Body of pancreas (tissue), 4 donors: ENCODE measurements at regions not wholly inside any gene's neighbourhood (a gene's known extent, or its start where the extent isn't known, plus 50 kb on each side); places are given as distances from the start of the nearest gene placed in this dataset.

ENCODE experiments used
- ATAC-seq: fragments of 150-250 bp; one replicate; pipeline ENCODE4 v1.9.1; 2016
- DNase-seq, 4 donors: peaks; one replicate each; pipeline ENCODE4 v3.0.0-alpha.2; 2019
- H3K27ac ChIP-seq, 4 donors: fragments of 200-600 bp; sonication (generic); 1 replicate in 3 of 4; 2 replicates in 1 of 4; pipeline versions ENCODE4 v1.5.1 to v1.6.1; 2016 to 2019; ENCODE audit warnings: mild to moderate bottlenecking in 1 of 4, mixed read lengths in 1 of 4, moderate library complexity in 1 of 4
- H3K27me3 ChIP-seq, 2 donors: fragments of 200-600 bp; sonication (generic); one replicate each; pipeline ENCODE4 v1.6.0; 2016; ENCODE audit warnings: mild to moderate bottlenecking in 1 of 2
- H3K36me3 ChIP-seq, 2 donors: fragments of 200-600 bp; sonication (generic); replicated peaks in 1 of 2; 2 replicates each; pipeline ENCODE4 v1.5.1; 2016; ENCODE audit warnings: low read depth in 2 of 2; ENCODE audit not compliant: insufficient read depth in 1 of 2
- H3K4me1 ChIP-seq: fragments of 200-600 bp; sonication (generic); one replicate; pipeline ENCODE4 v1.6.0; 2016
- H3K4me3 ChIP-seq, 2 donors: fragments of 200-600 bp; sonication (generic); 1 replicate in 1 of 2; 2 replicates in 1 of 2; pipeline ENCODE4 v1.5.1; 2016 to 2019
- H3K9me3 ChIP-seq, 3 donors: fragments of 200-600 bp; sonication (generic); 1 replicate in 2 of 3; 2 replicates in 1 of 3; pipeline ENCODE4 v1.5.1; 2016
- CTCF ChIP-seq, 7 experiments: fragments of 450-650 bp in 4 of 7; fragments of 200-600 bp in 3 of 7; sonication (generic) in 3 of 7; IDR thresholded peaks; one replicate each; pipeline ENCODE4 v1.5.1; 2016 to 2019; ENCODE audit warnings: antibody characterized with exemption in 7 of 7
- POLR2A ChIP-seq, 3 donors: fragments of 450-650 bp; IDR thresholded peaks; one replicate each; pipeline ENCODE4 v1.6.1; 2016; ENCODE audit warnings: antibody characterized with exemption in 3 of 3, mild to moderate bottlenecking in 2 of 3
- WGBS, 2 donors: methylation state at CpG; one replicate each; pipeline ENCODE4 v1.1.5; 2017; 5-methylcytosine and 5-hydroxymethylcytosine counted together
- intact Hi-C: fragments of 100-400 bp; cut with DNase I; formaldehyde crosslinking; loops from one replicate; pipeline ENCODE4 v1.15.1; 2023

DNA sequence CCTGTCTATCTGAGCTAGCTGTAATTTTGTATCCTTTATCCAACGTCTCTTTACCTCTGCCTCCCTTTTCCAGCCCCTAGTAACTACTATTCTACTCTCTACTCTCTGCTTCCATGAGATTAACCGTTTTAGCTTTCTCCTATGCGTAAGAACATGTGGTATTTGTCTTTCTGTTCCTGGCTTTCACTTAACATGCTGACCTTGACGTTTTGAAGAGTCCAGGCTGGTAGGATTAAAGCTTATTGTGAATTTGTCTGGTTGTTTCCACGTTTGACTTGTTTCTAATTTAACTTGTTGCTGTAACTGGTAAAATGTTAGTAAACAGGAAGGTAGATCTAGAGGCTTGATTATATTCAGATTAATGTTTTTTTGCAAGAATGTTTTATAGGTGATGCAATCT, 385.3 kb downstream of the PSAT1 start:
- DNase-seq (no peak), ATAC-seq (no peak)
- TF ChIP-seq CTCF (IDR thresholded peaks at IDR 0.05) (no peak), POLR2A (IDR thresholded peaks at IDR 0.05) (no peak)
- Histone ChIP-seq H3K9me3 (no peaks in the 10 kb centered on the region), H3K27me3 (no peaks in the 10 kb centered on the region), H3K4me1 (no peaks in the 10 kb centered on the region), H3K36me3 (no peaks in the 10 kb centered on the region), H3K4me3 (no peak overlapping the region), H3K27ac (no peak overlapping the region)
- intact Hi-C loops: no loop called here
- WGBS, 2 donors: 16% methylated on average over 5 of the region's 5 CpGs

- H3K36me3 ChIP-seq: no peaks in the 10 kb centered on the region
- no peak for TF ChIP-seq POLR2A (IDR thresholded peaks at IDR 0.05)
- no peak for TF ChIP-seq CTCF (IDR thresholded peaks at IDR 0.05)
- intact Hi-C loops: no loop called here
- H3K27me3 ChIP-seq: no peaks in the 10 kb centered on the region
- WGBS, 2 donors: 88 to 92% methylated on average over 1 of the region's 1 CpG
- H3K4me3 ChIP-seq: no peak overlapping the region
- H3K9me3 ChIP-seq: no peaks in the 10 kb centered on the region
- no peaks in the 10 kb centered on the region for H3K4me1 ChIP-seq
- DNase-seq (no peak), ATAC-seq (no peak)
- no peak overlapping the region for H3K27ac ChIP-seq
Measured at GRCh38 chr9:78685471-78685870, 388.5 kb downstream of the PSAT1 start.

- intact Hi-C loops: no loop called here
- no peak for ATAC-seq
- WGBS, 2 donors: 71 to 72% methylated on average over 1 of the region's 1 CpG
Measured at GRCh38 chr9:78688796-78689195, 391.9 kb downstream of the PSAT1 start.

GRCh38 chr9:78691542-78691941, 394.6 kb downstream of the PSAT1 start:
- 71 to 79% methylated on average over 2 of the region's 2 CpGs for WGBS, 2 donors
- Histone ChIP-seq H3K4me1 (no peaks in the 10 kb centered on the region), H3K27ac (no peak overlapping the region), H3K4me3 (no peak overlapping the region), H3K9me3 (no peaks in the 10 kb centered on the region), H3K27me3 (no peaks in the 10 kb centered on the region), H3K36me3 (no peaks in the 10 kb centered on the region)
- no peak for ATAC-seq
- intact Hi-C loops: no loop called here
- no peak for TF ChIP-seq CTCF (IDR thresholded peaks at IDR 0.05)
- no peak for TF ChIP-seq POLR2A (IDR thresholded peaks at IDR 0.05)
- DNase-seq: no peak

More at GRCh38 chr9:78688796-78689195, 391.9 kb downstream of the PSAT1 start:
- DNase-seq: no peak
- Histone ChIP-seq H3K36me3 (no peaks in the 10 kb centered on the region), H3K4me1 (no peaks in the 10 kb centered on the region), H3K27ac (no peak overlapping the region), H3K9me3 (no peaks in the 10 kb centered on the region), H3K4me3 (no peak overlapping the region), H3K27me3 (no peaks in the 10 kb centered on the region)
- TF ChIP-seq CTCF (IDR thresholded peaks at IDR 0.05): no peak
- TF ChIP-seq POLR2A (IDR thresholded peaks at IDR 0.05): no peak

DNA sequence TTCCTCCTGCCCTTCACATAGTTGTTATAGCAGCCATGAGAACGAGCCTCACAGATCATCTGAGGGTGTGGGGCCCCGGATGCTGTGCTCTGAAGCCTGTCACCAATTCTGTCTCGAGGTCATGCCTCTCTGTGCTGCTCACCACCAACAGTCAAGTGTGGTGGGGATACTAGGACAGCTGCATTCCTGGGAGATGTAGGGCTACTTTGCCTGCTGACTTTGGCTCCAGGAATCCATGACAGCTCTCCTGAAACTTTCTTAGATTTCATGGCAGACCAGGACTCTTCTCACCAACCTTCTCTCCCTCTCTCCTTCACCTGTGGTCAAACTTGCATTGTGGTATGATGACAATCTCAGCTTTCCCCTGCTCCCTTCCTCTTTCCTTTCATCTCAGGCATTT, 395.9 kb downstream of the PSAT1 start:
- WGBS, 2 donors: 50 to 55% methylated on average over 3 of the region's 3 CpGs
- TF ChIP-seq CTCF (IDR thresholded peaks at IDR 0.05): no peak
- TF ChIP-seq POLR2A (IDR thresholded peaks at IDR 0.05): no peak
- no peak overlapping the region for H3K27ac ChIP-seq
- H3K4me3 ChIP-seq: no peak overlapping the region
- H3K4me1 ChIP-seq: no peaks in the 10 kb centered on the region
- H3K9me3 ChIP-seq: no peaks in the 10 kb centered on the region
- DNase-seq (no peak), ATAC-seq (no peak)
- H3K27me3 ChIP-seq: no peaks in the 10 kb centered on the region
- no peaks in the 10 kb centered on the region for H3K36me3 ChIP-seq
- intact Hi-C loops: no loop called here
